ENCODE measurements at regions not wholly inside any gene's neighbourhood (a gene's known extent, or its start where the extent isn't known, plus 50 kb on each side); places are given as distances from the start of the nearest gene placed in this dataset.

DNA sequence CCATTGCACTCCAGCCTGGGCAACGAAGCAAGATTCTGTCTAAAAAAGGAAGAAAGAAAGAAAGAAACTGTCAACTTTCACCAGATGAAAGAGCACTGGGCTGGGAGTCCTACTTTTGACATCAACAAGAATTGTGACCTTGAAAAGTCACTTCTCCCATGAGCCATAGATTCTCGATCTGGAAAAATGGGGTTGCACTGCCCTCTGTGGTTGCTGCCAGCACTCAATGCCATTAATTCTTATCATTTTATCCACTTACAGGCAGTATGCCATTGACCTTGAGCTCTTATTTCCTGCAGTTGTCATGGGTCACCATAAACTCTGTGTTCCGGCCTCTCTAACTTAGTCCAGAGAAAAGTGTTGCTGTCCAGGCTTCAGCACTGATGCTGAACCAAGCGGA lies 137.2 kb downstream of the NOC3L start:
- TF ChIP-seq, protein P1, sequence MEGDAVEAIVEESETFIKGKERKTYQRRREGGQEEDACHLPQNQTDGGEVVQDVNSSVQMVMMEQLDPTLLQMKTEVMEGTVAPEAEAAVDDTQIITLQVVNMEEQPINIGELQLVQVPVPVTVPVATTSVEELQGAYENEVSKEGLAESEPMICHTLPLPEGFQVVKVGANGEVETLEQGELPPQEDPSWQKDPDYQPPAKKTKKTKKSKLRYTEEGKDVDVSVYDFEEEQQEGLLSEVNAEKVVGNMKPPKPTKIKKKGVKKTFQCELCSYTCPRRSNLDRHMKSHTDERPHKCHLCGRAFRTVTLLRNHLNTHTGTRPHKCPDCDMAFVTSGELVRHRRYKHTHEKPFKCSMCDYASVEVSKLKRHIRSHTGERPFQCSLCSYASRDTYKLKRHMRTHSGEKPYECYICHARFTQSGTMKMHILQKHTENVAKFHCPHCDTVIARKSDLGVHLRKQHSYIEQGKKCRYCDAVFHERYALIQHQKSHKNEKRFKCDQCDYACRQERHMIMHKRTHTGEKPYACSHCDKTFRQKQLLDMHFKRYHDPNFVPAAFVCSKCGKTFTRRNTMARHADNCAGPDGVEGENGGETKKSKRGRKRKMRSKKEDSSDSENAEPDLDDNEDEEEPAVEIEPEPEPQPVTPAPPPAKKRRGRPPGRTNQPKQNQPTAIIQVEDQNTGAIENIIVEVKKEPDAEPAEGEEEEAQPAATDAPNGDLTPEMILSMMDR (IDR thresholded peaks at IDR 0.05) = no peak
- TF ChIP-seq EP300 (IDR thresholded peaks at IDR 0.05) (no peak), POLR2A (IDR thresholded peaks at IDR 0.05) (no peak), POLR2AphosphoS5 (IDR thresholded peaks at IDR 0.05) (no peak)
